HCT116 (cell line): ENCODE measurements at regions not wholly inside any gene's neighbourhood (a gene's known extent, or its start where the extent isn't known, plus 50 kb on each side); places are given as distances from the start of the nearest gene placed in this dataset.
"Not testable (repeated sequence)": the region's sequence is repeated elsewhere in the genome, so short reads cannot be mapped to it uniquely, and the experiment has no call there.

Experiments
- ATAC-seq: fragments of 200-7000 bp; cut with Tn5 transposase; 2 replicates; pipeline ENCODE4 v1.9.1; 2020; ENCODE audit warnings: mild to moderate bottlenecking, moderate library complexity
- BruUV-seq: library from RNA; stranded (reverse); fragments of 400-500 nt; replicated peaks from 2 replicates; lab custom pipeline; 2021; lab: Mats Ljungman, UMichigan
- CTCF ChIA-PET: fragments of 300-600 bp; sonication (Branson Sonifier 250); formaldehyde crosslinking; loops from one replicate; lab custom pipeline; 2021; ENCODE audit warnings: antibody characterized with exemption; lab: Charles Lee
- POLR2A ChIA-PET: fragments of 300-600, 350-600 bp; sonication (Branson Sonifier 250); formaldehyde crosslinking; loops from one replicate; lab custom pipeline; 2021; ENCODE audit warnings: antibody characterized with exemption; lab: Charles Lee
- RAD21 ChIA-PET, 2 experiments: fragments of 300-600 bp; sonication (Branson Sonifier 250); formaldehyde crosslinking; loops; one replicate each; lab custom pipeline; 2023; ENCODE audit warnings: low total read pairs in 2 of 2; ENCODE audit not compliant: uncharacterized antibody in 2 of 2, unreplicated experiment in 2 of 2, low non-redundant PET in 1 of 2; lab: Charles Lee
- DNase-seq: peaks from one replicate; pipeline ENCODE4 v3.0.0-alpha.2; 2010; ENCODE audit warnings: low read depth, low spot score
- H2AFZ ChIP-seq: fragments of 200-600 bp; shearing (Covaris generic), sonication (generic); 2 replicates; pipeline ENCODE4 v1.6.1; 2017; ENCODE audit warnings: low read depth, mixed run types, mixed read lengths, antibody characterized with exemption, low read length; ENCODE audit not compliant: poor library complexity, severe bottlenecking
- H3K27ac ChIP-seq: 2 replicates; pipeline ENCODE4 v1.5.1; 2012; ENCODE audit warnings: low read depth, low read length
- H3K27me3 ChIP-seq: fragments of 200-600 bp; sonication (generic); 2 replicates; pipeline ENCODE4 v1.6.1; 2016; ENCODE audit warnings: mixed run types, low read length, mixed read lengths; ENCODE audit not compliant: insufficient read depth
- H3K36me3 ChIP-seq, 2 experiments: fragments of 200-500 bp in 1 of 2; fragments of 200-600 bp in 1 of 2; sonication (Bioruptor generic) in 1 of 2; sonication (generic) in 1 of 2; 2 replicates each; pipeline versions ENCODE4 v1.5.1 to v1.6.1; 2014 to 2016; ENCODE audit warnings: low read length in 2 of 2, inconsistent platforms in 1 of 2, mixed read lengths in 1 of 2, mixed run types in 1 of 2; ENCODE audit not compliant: insufficient read depth in 2 of 2, control insufficient read depth in 1 of 2
- H3K4me1 ChIP-seq, 2 experiments: fragments of 200-600 bp in 1 of 2; sonication (generic) in 1 of 2; 2 replicates each; pipeline versions ENCODE4 v1.5.1 to v1.6.1; 2012 to 2017; ENCODE audit warnings: low read length in 2 of 2, inconsistent platforms in 1 of 2, mild to moderate bottlenecking in 1 of 2, mixed read lengths in 1 of 2, mixed run types in 1 of 2, moderate library complexity in 1 of 2; ENCODE audit not compliant: insufficient read depth in 2 of 2, control insufficient read depth in 1 of 2
- H3K4me2 ChIP-seq: fragments of 200-600 bp; sonication (generic); 2 replicates; pipeline ENCODE4 v1.6.1; 2017; ENCODE audit warnings: mixed run types, low read length, mixed read lengths
- H3K4me3 ChIP-seq, 2 experiments: fragments of 200-600 bp in 1 of 2; sonication (generic) in 1 of 2; replicated peaks in 1 of 2; 2 replicates each; pipeline ENCODE4 v1.5.1; 2011 to 2016; ENCODE audit warnings: low read length in 2 of 2, control low read depth in 1 of 2, low read depth in 1 of 2, mild to moderate bottlenecking in 1 of 2, mixed read lengths in 1 of 2, mixed run types in 1 of 2
- H3K79me2 ChIP-seq: fragments of 200-600 bp; sonication (generic); 2 replicates; pipeline ENCODE4 v1.6.1; 2017; ENCODE audit warnings: mild to moderate bottlenecking, mixed run types, low read length, moderate library complexity, mixed read lengths; ENCODE audit not compliant: insufficient read depth
- H3K9ac ChIP-seq: fragments of 200-600 bp; sonication (generic); 2 replicates; pipeline ENCODE4 v1.6.1; 2016; ENCODE audit warnings: low read length, mixed read lengths
- H3K9me2 ChIP-seq: fragments of 200-600 bp; sonication (generic), shearing (Covaris generic); 2 replicates; pipeline ENCODE4 v1.6.1; 2017; ENCODE audit warnings: mixed run types, mild to moderate bottlenecking, moderate library complexity; ENCODE audit not compliant: insufficient read depth
- H3K9me3 ChIP-seq, 2 experiments: fragments of 200-500 bp in 1 of 2; fragments of 200-600 bp in 1 of 2; sonication (Bioruptor generic) in 1 of 2; sonication (generic) in 1 of 2; 2 replicates each; pipeline ENCODE4 v1.6.1; 2014 to 2017; ENCODE audit warnings: low read length in 2 of 2, mixed read lengths in 2 of 2, inconsistent platforms in 1 of 2, low read depth in 1 of 2, mild to moderate bottlenecking in 1 of 2, mixed run types in 1 of 2, moderate library complexity in 1 of 2; ENCODE audit not compliant: control insufficient read depth in 1 of 2, insufficient read depth in 1 of 2
- H4K20me1 ChIP-seq: fragments of 200-600 bp; sonication (generic), shearing (Covaris generic); 2 replicates; pipeline ENCODE4 v1.6.1; 2017; ENCODE audit warnings: mixed run types, mild to moderate bottlenecking, moderate library complexity; ENCODE audit not compliant: insufficient read depth
- CBX3 ChIP-seq: IDR thresholded peaks from 2 replicates; pipeline ENCODE4 v1.6.1; 2012; ENCODE audit warnings: low read depth
- CEBPB ChIP-seq: IDR thresholded peaks from 2 replicates; pipeline ENCODE4 v1.6.1; 2012; ENCODE audit warnings: low read depth
- ELF1 ChIP-seq: IDR thresholded peaks from 2 replicates; pipeline ENCODE4 v1.6.1; 2012; ENCODE audit warnings: low read depth, borderline replicate concordance
- EZH2 ChIP-seq: fragments of 200-600 bp; sonication (generic); IDR thresholded peaks from 2 replicates; pipeline ENCODE4 v1.6.1; 2017; ENCODE audit warnings: antibody characterized with exemption, mixed run types
- EZH2phosphoT487 ChIP-seq: fragments of 200-600 bp; IDR thresholded peaks from 2 replicates; pipeline ENCODE4 v1.6.1; 2018; ENCODE audit warnings: antibody characterized with exemption, borderline replicate concordance
- FOSL1 ChIP-seq: IDR thresholded peaks from 2 replicates; pipeline ENCODE4 v1.6.1; 2012; ENCODE audit warnings: low read depth
- MAX ChIP-seq: IDR thresholded peaks from 2 replicates; pipeline ENCODE4 v1.6.1; 2012
- POLR2A ChIP-seq: IDR thresholded peaks from 2 replicates; pipeline ENCODE4 v1.7.0; 2011; ENCODE audit warnings: borderline replicate concordance; ENCODE audit not compliant: insufficient read depth, insufficient read length; ENCODE audit errors: extremely low read depth
- POLR2AphosphoS5 ChIP-seq: IDR thresholded peaks from 2 replicates; pipeline ENCODE4 v1.6.1; 2011; ENCODE audit warnings: mild to moderate bottlenecking, low read depth, low read length, moderate library complexity
- RAD21 ChIP-seq: IDR thresholded peaks from 2 replicates; pipeline ENCODE4 v1.6.1; 2012; ENCODE audit warnings: low read depth, mild to moderate bottlenecking
- REST ChIP-seq: IDR thresholded peaks from 2 replicates; pipeline ENCODE4 v1.6.1; 2012; ENCODE audit warnings: low read depth
- SIN3A ChIP-seq: IDR thresholded peaks from 2 replicates; pipeline ENCODE4 v1.6.1; 2012; ENCODE audit warnings: low read depth
- SRF ChIP-seq: IDR thresholded peaks from 2 replicates; pipeline ENCODE4 v1.6.1; 2012; ENCODE audit warnings: low read depth
- TCF7L2 ChIP-seq: IDR thresholded peaks from 2 replicates; pipeline ENCODE4 v1.7.0; 2011; ENCODE audit warnings: borderline replicate concordance, inconsistent platforms; ENCODE audit not compliant: insufficient read depth, insufficient read length; ENCODE audit errors: extremely low read depth
- ZFX ChIP-seq: fragments of 450-650 bp; IDR thresholded peaks from 2 replicates; pipeline ENCODE4 v1.6.1; 2017
- ZNF274 ChIP-seq: fragments of 200-500 bp; sonication (Bioruptor generic); IDR thresholded peaks from 2 replicates; pipeline ENCODE4 v1.6.1; 2014; ENCODE audit warnings: mild to moderate bottlenecking, low read depth, low read length, inconsistent platforms
- intact Hi-C: fragments of 100-400 bp; cut with micrococcal nuclease; formaldehyde crosslinking; loops from 2 replicates; pipeline ENCODE4 v1.10.0; 2022
- TF ChIP-seq, protein P1 (sequence below): IDR thresholded peaks from 2 replicates; pipeline ENCODE4 v1.6.1; 2012
- TF ChIP-seq, protein P2 (sequence below), 3 experiments: fragments of 200-600 bp in 1 of 3; sonication (generic) in 1 of 3; IDR thresholded peaks in 2 of 3; conservative IDR thresholded peaks in 1 of 3; 2 replicates each; pipeline ENCODE4 v1.5.1; 2012 to 2017; ENCODE audit warnings: low read depth in 2 of 3, low read length in 2 of 3, antibody characterized with exemption in 1 of 3, borderline replicate concordance in 1 of 3, control low read depth in 1 of 3, mild to moderate bottlenecking in 1 of 3, mixed read lengths in 1 of 3, mixed run types in 1 of 3, moderate library complexity in 1 of 3; ENCODE audit not compliant: insufficient read depth in 1 of 3

DNA sequence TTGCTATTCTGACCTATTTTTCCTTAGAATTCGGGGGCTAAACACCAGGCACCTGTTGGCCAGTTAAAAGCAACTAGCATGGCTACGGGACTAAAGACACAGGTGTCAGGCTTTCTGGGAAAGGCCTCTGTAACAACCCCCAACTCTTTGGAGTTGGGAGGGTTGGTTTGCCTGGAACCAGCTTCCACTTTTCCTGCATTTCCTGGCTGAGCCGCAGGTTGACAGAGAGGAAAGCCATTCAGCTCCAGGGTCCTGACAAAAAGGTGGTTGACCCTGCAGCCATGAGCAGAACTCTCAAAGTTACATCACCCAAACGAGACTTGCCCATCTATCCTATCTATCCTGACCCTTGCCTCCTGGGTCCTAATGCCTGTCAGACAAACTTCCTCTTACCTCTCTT, 375.4 kb upstream of the SFSWAP start:
- H3K27me3 ChIP-seq, result no peaks in the 10 kb centered on the region
- no TSS peak for BruUV-seq
- H3K9me2 ChIP-seq, result no peaks in the 10 kb centered on the region
- no peaks in the 10 kb centered on the region for H3K9me3 ChIP-seq
- H3K4me2 ChIP-seq, result no peak overlapping the region
- ChIA-PET CTCF (no interaction called here), POLR2A (no interaction called here), RAD21 (no interaction called here)
- DNase-seq (no peak), ATAC-seq (no peak)
- H3K4me3 ChIP-seq, result no peak overlapping the region
- intact Hi-C loops, result no loop called here
- no peak overlapping the region for H3K27ac ChIP-seq
- H3K4me1 ChIP-seq, result no peaks in the 10 kb centered on the region
- no peaks in the 10 kb centered on the region for H3K36me3 ChIP-seq
- no peaks in the 10 kb centered on the region for H4K20me1 ChIP-seq
- no peaks in the 10 kb centered on the region for H3K79me2 ChIP-seq
- H3K9ac ChIP-seq, result no peak overlapping the region
- H2AFZ ChIP-seq, result no peak overlapping the region
- no peak for TF ChIP-seq ZNF274
- no peak for TF ChIP-seq RAD21
- TF ChIP-seq, protein P1, sequence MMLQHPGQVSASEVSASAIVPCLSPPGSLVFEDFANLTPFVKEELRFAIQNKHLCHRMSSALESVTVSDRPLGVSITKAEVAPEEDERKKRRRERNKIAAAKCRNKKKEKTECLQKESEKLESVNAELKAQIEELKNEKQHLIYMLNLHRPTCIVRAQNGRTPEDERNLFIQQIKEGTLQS, result no peak
- TF ChIP-seq MAX, result no peak
- TF ChIP-seq CBX3, result no peak
- TF ChIP-seq, protein P2, sequence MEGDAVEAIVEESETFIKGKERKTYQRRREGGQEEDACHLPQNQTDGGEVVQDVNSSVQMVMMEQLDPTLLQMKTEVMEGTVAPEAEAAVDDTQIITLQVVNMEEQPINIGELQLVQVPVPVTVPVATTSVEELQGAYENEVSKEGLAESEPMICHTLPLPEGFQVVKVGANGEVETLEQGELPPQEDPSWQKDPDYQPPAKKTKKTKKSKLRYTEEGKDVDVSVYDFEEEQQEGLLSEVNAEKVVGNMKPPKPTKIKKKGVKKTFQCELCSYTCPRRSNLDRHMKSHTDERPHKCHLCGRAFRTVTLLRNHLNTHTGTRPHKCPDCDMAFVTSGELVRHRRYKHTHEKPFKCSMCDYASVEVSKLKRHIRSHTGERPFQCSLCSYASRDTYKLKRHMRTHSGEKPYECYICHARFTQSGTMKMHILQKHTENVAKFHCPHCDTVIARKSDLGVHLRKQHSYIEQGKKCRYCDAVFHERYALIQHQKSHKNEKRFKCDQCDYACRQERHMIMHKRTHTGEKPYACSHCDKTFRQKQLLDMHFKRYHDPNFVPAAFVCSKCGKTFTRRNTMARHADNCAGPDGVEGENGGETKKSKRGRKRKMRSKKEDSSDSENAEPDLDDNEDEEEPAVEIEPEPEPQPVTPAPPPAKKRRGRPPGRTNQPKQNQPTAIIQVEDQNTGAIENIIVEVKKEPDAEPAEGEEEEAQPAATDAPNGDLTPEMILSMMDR (IDR thresholded peaks at IDR 0.05 in 2 of 3, conservative IDR thresholded peaks at IDR 0.05 in 1 of 3; ENCODE audit: borderline replicate concordance in 1 of 3, insufficient read depth in 1 of 3, low read depth in 2 of 3, low read length in 2 of 3), result no peak
- no peak for TF ChIP-seq CEBPB
- no peak for TF ChIP-seq ZFX
- TF ChIP-seq EZH2, result no peak
- TF ChIP-seq REST, result no peak
- TF ChIP-seq EZH2phosphoT487, result no peak
- no peak for TF ChIP-seq ELF1
- no peak for TF ChIP-seq POLR2AphosphoS5
- no peak for TF ChIP-seq SRF
- no peak for TF ChIP-seq POLR2A
- no peak for TF ChIP-seq TCF7L2
- no peak for TF ChIP-seq SIN3A
- TF ChIP-seq FOSL1, result no peak

DNA sequence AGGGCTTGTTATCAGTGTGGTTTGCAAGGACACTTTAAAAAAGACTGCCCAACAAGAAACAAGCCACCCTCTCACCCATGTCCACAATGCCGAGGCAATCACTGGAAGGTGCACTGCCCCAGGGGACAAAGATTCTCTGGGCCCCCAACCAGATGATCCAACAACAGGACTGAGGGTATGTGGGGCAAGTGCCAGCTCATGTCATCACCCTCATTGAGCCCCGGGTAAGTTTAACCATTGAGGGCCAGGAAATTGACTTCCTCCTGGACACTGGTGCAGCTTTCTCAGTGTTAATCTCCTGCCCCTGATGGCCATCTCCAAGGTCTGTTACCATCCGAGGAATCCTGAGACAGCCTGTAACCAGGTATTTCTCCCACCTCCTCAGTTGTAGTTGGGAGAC, 373.0 kb upstream of the SFSWAP start:
- H3K27me3 ChIP-seq, H4K20me1 ChIP-seq, BruUV-seq, POLR2A ChIA-PET, H3K4me1 ChIP-seq, H3K4me3 ChIP-seq, H3K9me3 ChIP-seq, H3K27ac ChIP-seq, H3K79me2 ChIP-seq, H3K36me3 ChIP-seq, CTCF ChIA-PET, intact Hi-C loops, ATAC-seq, RAD21 ChIA-PET, H2AFZ ChIP-seq, DNase-seq, H3K9ac ChIP-seq, H3K9me2 ChIP-seq, H3K4me2 ChIP-seq: not testable (repeated sequence)
